Endometrium (tissue), 2 donors: ENCODE measurements at regions not wholly inside any gene's neighbourhood (a gene's known extent, or its start where the extent isn't known, plus 50 kb on each side); places are given as distances from the start of the nearest gene placed in this dataset.

Experiments used
- FAIRE-seq: peaks from 2 replicates; lab custom pipeline; 2012; peaks lifted over from hg19 to GRCh38; lab: Jason Lieb, UNC
- donor health status: control.
- donor health status: control.

- FAIRE-seq = no peak
Observed at GRCh38 chr9:84129529-84129928, 148.9 kb downstream of the RMI1 start.

DNA sequence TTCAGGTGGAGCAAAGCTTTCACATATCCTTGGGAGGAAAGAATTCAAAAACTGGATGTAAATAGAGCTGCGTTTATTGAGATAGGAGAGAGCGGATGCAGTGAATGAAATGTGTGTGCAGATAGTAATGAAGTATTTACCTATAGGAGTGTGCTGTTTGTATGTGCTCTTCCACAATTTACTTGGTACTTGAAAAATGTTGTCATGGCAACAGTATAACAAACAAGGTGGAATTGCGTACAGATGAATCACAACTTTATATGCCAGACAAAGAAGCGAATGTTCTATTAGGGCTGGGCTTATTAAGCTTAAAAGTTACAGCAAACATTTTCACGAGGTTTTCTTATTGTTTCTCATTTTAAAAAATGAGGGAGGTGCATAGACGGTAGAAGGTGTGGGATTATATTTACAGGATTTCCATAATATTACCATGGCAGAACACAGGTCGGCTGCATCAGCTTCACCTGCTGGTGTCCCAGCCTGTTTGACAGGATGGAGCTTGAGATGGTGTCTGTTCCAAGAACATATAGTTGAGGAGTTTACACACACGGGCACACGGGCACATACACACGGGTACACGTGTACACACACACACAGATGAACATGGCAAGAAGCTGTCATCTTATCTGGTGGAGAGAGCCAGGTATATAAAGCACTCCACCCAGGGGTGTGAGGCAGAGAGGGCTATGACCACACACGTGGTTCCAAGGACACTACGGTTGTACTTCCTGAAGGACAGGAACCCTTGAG is 155.7 kb downstream of the RMI1 start:
- FAIRE-seq = no peak

- FAIRE-seq = no peak
Observed at GRCh38 chr9:84137968-84138367, 157.4 kb downstream of the RMI1 start.

DNA sequence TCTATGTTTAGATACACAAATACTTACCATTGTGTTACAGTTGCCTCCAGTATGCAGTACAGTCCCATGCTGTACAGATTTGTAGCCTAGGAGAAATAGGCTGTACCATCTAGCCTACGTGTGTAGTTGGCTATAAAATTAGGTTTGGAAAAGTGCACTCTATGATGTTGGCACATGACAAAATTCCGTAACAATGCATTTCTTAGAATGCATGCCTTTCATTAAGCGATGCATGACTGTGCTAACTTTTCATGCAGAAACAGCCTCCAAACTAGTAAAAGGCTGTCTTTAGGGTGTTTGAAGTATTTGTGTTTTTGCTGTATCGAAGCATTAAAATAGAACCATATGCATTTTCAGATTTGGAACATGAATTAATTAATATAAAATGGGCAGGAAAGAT is 157.9 kb downstream of the RMI1 start:
- FAIRE-seq = no peak

GRCh38 chr9:84139296-84140070 is 158.9 kb downstream of the RMI1 start:
- FAIRE-seq = no peak

DNA sequence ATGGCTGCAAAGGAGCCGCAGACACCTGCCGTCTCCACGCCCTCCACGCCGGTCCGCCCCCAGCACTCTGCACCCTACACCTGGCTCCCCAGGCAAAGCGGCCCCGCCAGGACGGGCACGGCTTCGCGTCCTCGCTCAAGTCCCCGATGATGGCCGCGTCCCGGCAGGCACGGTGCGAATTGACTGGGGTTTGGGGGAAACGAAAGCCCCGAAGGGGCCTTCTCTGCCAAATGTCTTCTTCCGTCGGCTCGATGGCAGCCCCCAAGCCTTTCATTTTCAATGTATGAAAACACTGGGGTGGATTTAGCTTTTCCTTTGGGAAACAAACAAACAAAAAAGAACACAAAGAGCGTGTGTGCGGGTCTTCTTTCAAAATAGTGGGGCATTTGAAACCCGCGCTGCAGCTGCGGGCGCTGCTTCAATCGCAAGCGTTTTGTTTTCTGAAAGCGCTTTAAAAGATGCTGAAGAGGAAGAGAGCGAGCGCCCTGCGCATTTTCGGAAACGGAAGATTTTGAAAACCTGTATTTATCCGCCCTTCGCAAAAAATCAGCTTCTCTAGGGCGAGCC is 160.0 kb downstream of the RMI1 start:
- FAIRE-seq = no peak

DNA sequence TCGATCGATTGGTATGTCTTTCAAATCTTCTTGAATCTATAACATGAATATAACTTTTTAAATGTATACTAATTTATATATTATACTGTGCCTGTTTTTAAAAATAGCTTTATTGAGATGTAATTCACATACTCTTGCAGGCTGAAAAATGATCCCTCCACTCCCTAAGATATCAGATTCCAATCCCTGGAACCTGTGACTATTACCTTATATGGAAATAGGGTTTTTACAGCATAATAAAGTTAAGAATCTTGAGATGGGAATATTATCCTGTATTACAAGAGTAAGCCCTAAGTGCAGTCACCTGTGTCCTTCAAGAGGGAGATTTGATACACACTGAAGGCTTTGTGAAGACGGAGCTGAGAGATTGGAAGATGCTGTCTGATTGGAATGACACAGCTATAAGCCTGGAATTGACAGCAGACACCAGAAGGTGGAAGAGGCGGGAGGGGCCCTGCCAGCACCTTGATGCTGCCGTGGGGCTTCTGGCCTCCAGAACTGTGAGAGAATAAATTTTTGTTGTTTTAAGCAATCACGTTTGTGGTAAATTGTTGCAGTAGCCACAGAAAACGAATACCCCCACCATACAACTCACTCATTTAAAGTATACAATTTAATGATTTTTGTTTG is 161.3 kb downstream of the RMI1 start:
- no peak for FAIRE-seq

GRCh38 chr9:84145031-84145430 is 164.4 kb downstream of the RMI1 start:
- FAIRE-seq = no peak

DNA sequence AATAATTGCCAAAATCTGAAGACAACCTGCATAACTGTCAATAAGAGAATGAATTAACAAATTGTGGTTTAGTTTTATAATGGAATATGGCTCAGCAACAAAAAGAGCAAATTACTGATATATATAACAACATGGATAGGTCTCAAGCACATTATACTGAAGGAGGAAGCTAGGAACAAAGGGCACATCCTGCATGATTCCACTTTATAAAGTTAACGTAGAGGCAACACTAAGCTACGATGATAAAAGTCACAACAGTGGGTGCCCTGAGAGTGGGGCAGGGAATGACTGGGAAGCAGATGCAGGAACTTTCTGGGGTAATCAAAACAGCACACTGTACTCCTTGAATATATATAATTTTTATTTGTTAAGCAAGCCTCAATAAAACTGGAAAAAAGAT is 165.2 kb downstream of the RMI1 start:
- no peak for FAIRE-seq

DNA sequence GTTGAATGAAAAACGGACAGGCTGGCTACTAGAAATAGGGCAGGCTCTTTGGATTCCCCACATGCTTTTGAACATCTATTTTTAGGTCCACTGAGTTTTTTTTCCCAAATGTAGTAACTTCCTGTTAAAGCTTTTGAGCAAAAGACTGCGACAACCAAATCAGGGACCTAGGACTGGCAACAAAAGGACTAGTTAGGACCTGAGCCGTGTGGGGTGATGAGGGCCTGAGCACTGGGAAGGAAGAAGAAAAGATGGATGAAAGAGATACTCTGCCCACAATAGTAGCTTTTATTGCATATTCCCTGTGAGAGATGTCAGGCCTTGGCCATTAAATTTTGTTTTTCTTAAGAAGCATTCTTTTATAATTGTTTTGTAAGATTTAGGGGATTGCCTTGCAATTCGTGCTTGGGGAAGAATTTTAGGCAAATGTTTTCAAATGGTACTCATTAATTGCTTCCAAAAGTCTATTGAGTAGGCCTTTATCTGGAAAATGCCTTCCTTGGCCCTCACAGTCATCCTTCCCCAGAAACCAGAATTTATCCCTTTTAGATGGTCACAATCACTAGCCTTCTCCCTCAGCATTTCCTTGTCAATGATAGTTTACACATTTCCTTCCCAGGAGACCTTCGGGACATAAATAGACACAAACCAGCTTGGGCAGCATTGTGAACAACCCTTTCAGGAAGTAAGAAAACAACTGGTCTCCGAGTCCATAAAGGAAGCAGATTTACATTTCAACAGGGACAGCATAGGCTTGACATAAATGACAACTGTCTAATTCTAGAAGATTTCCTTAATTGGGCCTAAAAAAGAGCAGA is 166.5 kb downstream of the RMI1 start:
- peak; percentile 90 for FAIRE-seq

DNA sequence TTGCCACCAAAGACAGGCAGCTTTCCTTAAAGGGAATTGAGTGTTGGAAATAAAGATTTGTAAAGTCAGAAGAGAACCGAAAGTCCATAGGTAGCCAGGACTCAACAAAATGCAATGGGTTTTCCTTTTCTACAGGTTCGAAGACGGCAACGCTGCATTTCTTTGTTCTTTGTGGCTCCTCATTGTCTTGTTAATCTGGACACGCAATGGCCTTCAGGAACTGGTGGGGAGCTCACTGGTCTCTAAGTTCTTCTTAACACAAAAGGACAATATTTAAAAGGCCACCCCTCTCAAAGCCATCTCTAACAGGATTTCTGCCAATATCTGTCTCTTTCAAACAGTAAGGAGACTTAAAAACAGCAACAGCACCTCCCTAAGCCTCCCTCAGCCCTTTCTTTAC is 170.6 kb downstream of the RMI1 start:
- FAIRE-seq = no peak

DNA sequence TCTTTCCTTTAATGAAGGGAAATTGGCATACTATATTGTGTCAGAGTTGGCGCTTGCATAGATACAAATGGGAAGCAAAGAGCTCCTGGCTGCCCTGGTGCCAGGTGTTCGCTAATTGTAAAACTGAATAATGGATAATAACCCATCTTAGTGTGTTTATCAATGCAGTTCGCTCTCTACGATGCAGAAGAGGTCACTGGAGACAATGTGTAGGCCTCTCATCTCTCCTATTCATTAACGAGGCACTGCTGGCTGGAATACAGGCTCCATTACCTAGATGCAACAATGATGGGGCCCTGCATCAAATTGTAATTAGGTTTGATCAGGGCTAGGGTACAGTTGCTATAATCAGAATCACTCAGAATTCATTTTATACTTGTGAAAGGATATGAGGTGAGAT is 171.0 kb downstream of the RMI1 start:
- no peak for FAIRE-seq

GRCh38 chr9:84152204-84152603 is 171.6 kb downstream of the RMI1 start:
- FAIRE-seq = no peak

GRCh38 chr9:84153885-84154284 is 173.3 kb downstream of the RMI1 start:
- no peak for FAIRE-seq

DNA sequence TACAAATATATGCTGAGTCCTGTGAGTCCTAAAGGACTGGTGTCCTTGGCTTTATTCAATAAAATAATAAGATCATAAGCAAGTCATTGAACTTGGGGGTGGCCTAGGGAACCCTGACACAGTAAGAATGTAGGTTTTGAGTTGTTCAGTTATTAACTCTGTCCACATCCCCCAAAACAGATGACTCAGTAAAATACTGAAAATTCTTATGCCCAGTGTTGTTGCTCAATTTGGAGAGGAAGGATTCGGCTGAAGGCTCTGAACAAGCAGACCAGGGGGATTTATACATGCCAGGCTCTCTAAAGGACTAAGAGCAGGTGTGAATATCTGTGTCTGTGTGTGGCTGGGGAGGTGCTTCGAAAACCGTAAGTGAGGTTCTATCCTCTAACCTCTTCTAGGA is 173.7 kb downstream of the RMI1 start:
- no peak for FAIRE-seq

- FAIRE-seq = no peak
Observed at GRCh38 chr9:84163052-84163650, 177.4 kb downstream of the SLC28A3 start.

DNA sequence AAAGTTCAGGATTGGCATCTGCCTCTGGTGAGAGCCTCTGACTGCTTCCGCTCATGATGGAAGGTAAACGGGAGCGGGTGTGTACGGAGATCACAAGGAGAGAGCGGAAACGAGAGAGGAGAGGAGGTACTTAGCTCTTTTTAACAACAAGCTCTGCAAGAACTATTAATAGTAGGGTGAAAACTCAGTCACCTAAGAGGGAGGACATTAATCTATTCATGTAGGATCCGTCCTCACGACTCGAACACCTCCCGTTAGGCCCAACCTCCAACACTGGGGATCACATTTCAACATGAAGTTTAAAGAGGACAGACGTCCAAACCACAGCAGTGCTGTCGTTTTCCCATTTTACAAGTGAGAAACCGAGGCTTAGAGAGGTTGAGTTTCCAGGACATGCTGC is 173.7 kb downstream of the SLC28A3 start:
- no peak for FAIRE-seq

DNA sequence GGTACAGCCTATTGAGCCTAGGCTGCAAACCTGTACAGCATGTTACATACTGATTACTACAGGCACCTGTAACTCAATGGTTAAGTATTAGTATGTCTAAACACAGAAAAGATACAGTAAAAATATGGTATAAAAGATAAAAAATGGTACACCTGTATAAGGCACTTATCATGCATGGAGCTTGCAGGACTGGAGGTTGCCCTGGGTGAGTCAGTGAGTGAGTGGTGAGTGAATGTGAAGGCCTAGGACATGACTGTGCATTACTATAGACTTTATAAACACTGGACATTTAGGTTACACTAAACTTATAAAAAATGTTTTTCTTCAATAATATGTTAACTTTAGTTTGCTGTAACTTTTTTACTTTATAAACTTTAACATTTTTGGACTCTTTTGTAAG is 171.3 kb downstream of the SLC28A3 start:
- no peak for FAIRE-seq

GRCh38 chr9:84170521-84171141 is 169.9 kb downstream of the SLC28A3 start:
- no peak for FAIRE-seq

- no peak for FAIRE-seq
Observed at GRCh38 chr9:84173961-84174360, 166.6 kb downstream of the SLC28A3 start.

DNA sequence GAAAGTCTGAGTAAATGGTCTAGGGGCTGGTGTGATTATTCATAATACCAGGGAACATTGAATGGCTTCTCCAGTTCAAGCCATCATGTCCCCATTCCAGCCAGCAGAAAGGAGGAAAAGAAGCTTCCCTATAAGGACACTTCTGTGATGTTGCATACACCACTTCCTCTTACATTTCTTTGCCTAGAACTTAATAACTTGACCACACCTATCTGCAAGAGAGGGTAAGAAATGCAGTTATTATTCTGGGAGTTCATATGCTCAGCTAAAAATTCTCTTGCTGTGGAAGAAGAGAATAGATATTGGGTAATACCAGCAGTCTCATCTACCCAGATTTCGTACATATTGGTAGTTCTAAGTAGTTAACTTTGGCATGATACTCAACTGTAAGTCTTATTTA is 166.1 kb downstream of the SLC28A3 start:
- FAIRE-seq = no peak
